Gastroesophageal sphincter (tissue), 3 donors: ENCODE measurements at regions not wholly inside any gene's neighbourhood (a gene's known extent, or its start where the extent isn't known, plus 50 kb on each side); places are given as distances from the start of the nearest gene placed in this dataset.
"Not testable (repeated sequence)": the region's sequence is repeated elsewhere in the genome, so short reads cannot be mapped to it uniquely, and the experiment has no call there.

Experiments
- POLR2A ChIP-seq, 2 donors: fragments of 450-650 bp; IDR thresholded peaks; one replicate each; pipeline ENCODE4 v1.6.1; 2017; ENCODE audit warnings: antibody characterized with exemption in 2 of 2, mild to moderate bottlenecking in 2 of 2, moderate library complexity in 1 of 2
- POLR2AphosphoS5 ChIP-seq: sonication (generic); formaldehyde crosslinking; IDR thresholded peaks from one replicate; pipeline ENCODE4 v1.6.1; 2017; ENCODE audit warnings: antibody characterized with exemption
- TF ChIP-seq, protein P1 (sequence below), 4 experiments: fragments of 200-600 bp in 2 of 4; fragments of 450-650 bp in 2 of 4; sonication (generic) in 1 of 4; IDR thresholded peaks; one replicate each; pipeline ENCODE4 v1.5.1; 2017 to 2019; ENCODE audit warnings: antibody characterized with exemption in 4 of 4, mild to moderate bottlenecking in 2 of 4, moderate library complexity in 2 of 4

- TF ChIP-seq, protein P1, sequence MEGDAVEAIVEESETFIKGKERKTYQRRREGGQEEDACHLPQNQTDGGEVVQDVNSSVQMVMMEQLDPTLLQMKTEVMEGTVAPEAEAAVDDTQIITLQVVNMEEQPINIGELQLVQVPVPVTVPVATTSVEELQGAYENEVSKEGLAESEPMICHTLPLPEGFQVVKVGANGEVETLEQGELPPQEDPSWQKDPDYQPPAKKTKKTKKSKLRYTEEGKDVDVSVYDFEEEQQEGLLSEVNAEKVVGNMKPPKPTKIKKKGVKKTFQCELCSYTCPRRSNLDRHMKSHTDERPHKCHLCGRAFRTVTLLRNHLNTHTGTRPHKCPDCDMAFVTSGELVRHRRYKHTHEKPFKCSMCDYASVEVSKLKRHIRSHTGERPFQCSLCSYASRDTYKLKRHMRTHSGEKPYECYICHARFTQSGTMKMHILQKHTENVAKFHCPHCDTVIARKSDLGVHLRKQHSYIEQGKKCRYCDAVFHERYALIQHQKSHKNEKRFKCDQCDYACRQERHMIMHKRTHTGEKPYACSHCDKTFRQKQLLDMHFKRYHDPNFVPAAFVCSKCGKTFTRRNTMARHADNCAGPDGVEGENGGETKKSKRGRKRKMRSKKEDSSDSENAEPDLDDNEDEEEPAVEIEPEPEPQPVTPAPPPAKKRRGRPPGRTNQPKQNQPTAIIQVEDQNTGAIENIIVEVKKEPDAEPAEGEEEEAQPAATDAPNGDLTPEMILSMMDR (IDR thresholded peaks at IDR 0.05): not testable (repeated sequence)
- not testable (repeated sequence) for TF ChIP-seq POLR2A (IDR thresholded peaks at IDR 0.05); POLR2AphosphoS5
Observed at GRCh38 chr2:91768301-91768700, 3076.8 kb downstream of the RPIA start.
